H9 (cell line): ENCODE measurements at regions not wholly inside any gene's neighbourhood (a gene's known extent, or its start where the extent isn't known, plus 50 kb on each side); places are given as distances from the start of the nearest gene placed in this dataset.

Experiments
- DNase-seq: peaks from one replicate; pipeline ENCODE4 v3.0.0-alpha.2; 2017
- H2AFZ ChIP-seq: one replicate; pipeline ENCODE4 v1.6.1; 2013; ENCODE audit warnings: mild to moderate bottlenecking, low read length, control low read depth, moderate library complexity
- H2AK5ac ChIP-seq: 2 replicates; pipeline ENCODE4 v1.6.1; 2013; ENCODE audit warnings: low read length, control low read depth, mixed read lengths; ENCODE audit not compliant: insufficient read length
- H2BK120ac ChIP-seq: one replicate; pipeline ENCODE4 v1.6.1; 2013; ENCODE audit warnings: low read depth, mild to moderate bottlenecking, low read length, control low read depth, inconsistent platforms; ENCODE audit not compliant: poor library complexity, severe bottlenecking
- H2BK12ac ChIP-seq: 2 replicates; pipeline ENCODE4 v1.6.1; 2013; ENCODE audit warnings: low read length, control low read depth, mixed read lengths, low read depth; ENCODE audit not compliant: insufficient read length
- H2BK15ac ChIP-seq: 2 replicates; pipeline ENCODE4 v1.6.1; 2013; ENCODE audit warnings: low read depth, low read length, control low read depth
- H2BK20ac ChIP-seq: one replicate; pipeline ENCODE4 v1.6.1; 2013; ENCODE audit warnings: low read depth, mild to moderate bottlenecking, low read length, control low read depth, inconsistent platforms; ENCODE audit not compliant: poor library complexity, severe bottlenecking
- H2BK5ac ChIP-seq: 2 replicates; pipeline ENCODE4 v1.6.1; 2013; ENCODE audit warnings: low read length, control low read depth, mixed read lengths; ENCODE audit not compliant: insufficient read length
- H3K14ac ChIP-seq: 2 replicates; pipeline ENCODE4 v1.6.1; 2013; ENCODE audit warnings: low read length, control low read depth; ENCODE audit not compliant: insufficient read depth
- H3K18ac ChIP-seq: 2 replicates; pipeline ENCODE4 v1.6.1; 2013; ENCODE audit warnings: low read depth, mild to moderate bottlenecking, mixed read lengths, low read length, control low read depth; ENCODE audit not compliant: insufficient read length
- H3K23ac ChIP-seq: 2 replicates; pipeline ENCODE4 v1.6.1; 2013; ENCODE audit warnings: low read length, control low read depth, mixed read lengths, low read depth; ENCODE audit not compliant: insufficient read length
- H3K23me2 ChIP-seq: 2 replicates; pipeline ENCODE4 v1.6.1; 2013; ENCODE audit warnings: low read depth, mild to moderate bottlenecking, mixed read lengths, low read length, control low read depth; ENCODE audit not compliant: insufficient read length, poor library complexity, severe bottlenecking
- H3K27ac ChIP-seq: 2 replicates; pipeline ENCODE4 v1.5.1; 2013; ENCODE audit warnings: low read length, control low read depth, mixed read lengths, low read depth; ENCODE audit not compliant: insufficient read length
- H3K27me3 ChIP-seq: 2 replicates; pipeline ENCODE4 v1.6.1; 2013; ENCODE audit warnings: low read length, control low read depth, inconsistent platforms; ENCODE audit not compliant: insufficient read depth
- H3K4ac ChIP-seq: 2 replicates; pipeline ENCODE4 v1.6.1; 2013; ENCODE audit warnings: low read depth, mild to moderate bottlenecking, control low read depth, inconsistent platforms, low read length, moderate library complexity
- H3K4me1 ChIP-seq: 2 replicates; pipeline ENCODE4 v1.6.1; 2013; ENCODE audit warnings: low read length, control low read depth, inconsistent platforms; ENCODE audit not compliant: insufficient read depth
- H3K4me2 ChIP-seq: 2 replicates; pipeline ENCODE4 v1.6.1; 2013; ENCODE audit warnings: low read length, control low read depth, mixed read lengths; ENCODE audit not compliant: insufficient read length, insufficient read depth
- H3K56ac ChIP-seq: 2 replicates; pipeline ENCODE4 v1.6.1; 2013; ENCODE audit warnings: low read depth, mild to moderate bottlenecking, mixed read lengths, low read length, control low read depth; ENCODE audit not compliant: insufficient read length
- H3K79me1 ChIP-seq: 2 replicates; pipeline ENCODE4 v1.6.1; 2013; ENCODE audit warnings: low read depth, mild to moderate bottlenecking, moderate library complexity, low read length, control low read depth, inconsistent platforms; ENCODE audit not compliant: insufficient read depth, poor library complexity, severe bottlenecking
- H3K79me2 ChIP-seq: 2 replicates; pipeline ENCODE4 v1.6.1; 2013; ENCODE audit warnings: low read length, control low read depth, inconsistent platforms; ENCODE audit not compliant: insufficient read depth
- H3K9ac ChIP-seq: 2 replicates; pipeline ENCODE4 v1.6.1; 2013; ENCODE audit warnings: low read length, control low read depth, mixed read lengths; ENCODE audit not compliant: insufficient read length; ENCODE audit errors: extremely low read depth
- H3K9me3 ChIP-seq: one replicate; pipeline ENCODE4 v1.6.1; 2013; ENCODE audit warnings: low read depth, low read length, inconsistent platforms; ENCODE audit not compliant: control insufficient read depth
- H3T11ph ChIP-seq: one replicate; pipeline ENCODE4 v1.6.1; 2013; ENCODE audit warnings: mild to moderate bottlenecking, low read length, control low read depth, inconsistent platforms
- H4K20me1 ChIP-seq: one replicate; pipeline ENCODE4 v1.6.1; 2013; ENCODE audit not compliant: control insufficient read depth, insufficient read length, insufficient read depth
- H4K5ac ChIP-seq: 2 replicates; pipeline ENCODE4 v1.6.1; 2013; ENCODE audit warnings: low read depth, mild to moderate bottlenecking, mixed read lengths, low read length, control low read depth; ENCODE audit not compliant: insufficient read length
- H4K8ac ChIP-seq: replicated peaks from 2 replicates; pipeline ENCODE4 v1.6.1; 2013; ENCODE audit warnings: low read length, control low read depth, mixed read lengths, low read depth; ENCODE audit not compliant: insufficient read length
- H4K91ac ChIP-seq: 2 replicates; pipeline ENCODE4 v1.6.1; 2013; ENCODE audit warnings: low read depth, mild to moderate bottlenecking, moderate library complexity, mixed read lengths, low read length, control low read depth; ENCODE audit not compliant: insufficient read length
- H3K27ac Mint-ChIP-seq, 3 experiments: 2 replicates in 2 of 3; 3 replicates in 1 of 3; pipeline ENCODE4 v1.8.0; 2020 to 2021; ENCODE audit warnings: mixed read lengths in 3 of 3, mild to moderate bottlenecking in 1 of 3, moderate library complexity in 1 of 3
- H3K27me3 Mint-ChIP-seq: 2 replicates; pipeline ENCODE4 v1.8.0; 2021; ENCODE audit warnings: low read depth, mild to moderate bottlenecking, moderate library complexity, mixed read lengths
- H3K36me3 Mint-ChIP-seq, 3 experiments: 2 replicates in 2 of 3; 3 replicates in 1 of 3; pipeline ENCODE4 v1.8.0; 2020 to 2021; ENCODE audit warnings: low read depth in 3 of 3, mixed read lengths in 3 of 3; ENCODE audit not compliant: insufficient read depth in 1 of 3
- H3K4me1 Mint-ChIP-seq, 2 experiments: 2 replicates each; pipeline ENCODE4 v1.8.0; 2020; ENCODE audit warnings: mixed read lengths in 2 of 2
- H3K4me3 Mint-ChIP-seq, 2 experiments: 2 replicates in 1 of 2; 3 replicates in 1 of 2; pipeline ENCODE4 v1.8.0; 2020 to 2021; ENCODE audit warnings: mild to moderate bottlenecking in 2 of 2, mixed read lengths in 2 of 2, moderate library complexity in 1 of 2
- H3K9me3 Mint-ChIP-seq, 2 experiments: 2 replicates in 1 of 2; 3 replicates in 1 of 2; pipeline ENCODE4 v1.8.0; 2020; ENCODE audit warnings: mild to moderate bottlenecking in 2 of 2, mixed read lengths in 2 of 2, moderate library complexity in 1 of 2
- WGBS: extraction: QIAGEN DNeasy Blood & Tissue Kit; methylation state at CpG from one replicate; pipeline ENCODE4 v1.1.7; 2013; ENCODE audit warnings: missing lambda C conversion rate, low lambda C conversion rate, mixed read lengths; ENCODE audit not compliant: insufficient read length; ENCODE audit errors: extremely low coverage; 5-methylcytosine and 5-hydroxymethylcytosine counted together
- TF ChIP-seq, protein P1 (sequence below): fragments of 200-600 bp; sonication (generic); conservative IDR thresholded peaks from 3 replicates; pipeline ENCODE4 v1.8.0; 2021; ENCODE audit warnings: antibody characterized with exemption, mild to moderate bottlenecking

GRCh38 chr15:99819981-99820718 is 86.9 kb upstream of the LYSMD4 start:
- Histone ChIP-seq H2BK15ac (no peak overlapping the region), H2BK12ac (no peak overlapping the region), H3K4me1 (no peaks in the 10 kb centered on the region), H2BK5ac (no peak overlapping the region), H4K5ac (no peak overlapping the region), H3K9me3 (no peaks in the 10 kb centered on the region), H3T11ph (no peak overlapping the region), H3K23me2 (no peaks in the 10 kb centered on the region), H3K27me3 (no peaks in the 10 kb centered on the region), H3K18ac (no peak overlapping the region), H3K4ac (no peak overlapping the region), H4K8ac (no peak overlapping the region), H2AK5ac (no peak overlapping the region), H3K27ac (no peak overlapping the region), H3K79me2 (no peaks in the 10 kb centered on the region), H2BK120ac (no peak overlapping the region), H3K79me1 (no peaks in the 10 kb centered on the region), H3K14ac (no peak overlapping the region), H4K91ac (no peak overlapping the region), H2AFZ (no peak overlapping the region), H2BK20ac (no peak overlapping the region), H3K4me2 (no peak overlapping the region), H3K56ac (no peak overlapping the region), H3K9ac (no peak overlapping the region), H4K20me1 (no peaks in the 10 kb centered on the region), H3K23ac (no peak overlapping the region)
- Mint-ChIP-seq H3K36me3 (no peaks in the 10 kb centered on the region), H3K27me3 (no peaks in the 10 kb centered on the region), H3K27ac (no peak overlapping the region), H3K4me1 (no peaks in the 10 kb centered on the region), H3K4me3 (no peak overlapping the region), H3K9me3 (no peaks in the 10 kb centered on the region)
- WGBS: no CpG with 5 or more reads among the region's 2 CpGs
- TF ChIP-seq, protein P1, sequence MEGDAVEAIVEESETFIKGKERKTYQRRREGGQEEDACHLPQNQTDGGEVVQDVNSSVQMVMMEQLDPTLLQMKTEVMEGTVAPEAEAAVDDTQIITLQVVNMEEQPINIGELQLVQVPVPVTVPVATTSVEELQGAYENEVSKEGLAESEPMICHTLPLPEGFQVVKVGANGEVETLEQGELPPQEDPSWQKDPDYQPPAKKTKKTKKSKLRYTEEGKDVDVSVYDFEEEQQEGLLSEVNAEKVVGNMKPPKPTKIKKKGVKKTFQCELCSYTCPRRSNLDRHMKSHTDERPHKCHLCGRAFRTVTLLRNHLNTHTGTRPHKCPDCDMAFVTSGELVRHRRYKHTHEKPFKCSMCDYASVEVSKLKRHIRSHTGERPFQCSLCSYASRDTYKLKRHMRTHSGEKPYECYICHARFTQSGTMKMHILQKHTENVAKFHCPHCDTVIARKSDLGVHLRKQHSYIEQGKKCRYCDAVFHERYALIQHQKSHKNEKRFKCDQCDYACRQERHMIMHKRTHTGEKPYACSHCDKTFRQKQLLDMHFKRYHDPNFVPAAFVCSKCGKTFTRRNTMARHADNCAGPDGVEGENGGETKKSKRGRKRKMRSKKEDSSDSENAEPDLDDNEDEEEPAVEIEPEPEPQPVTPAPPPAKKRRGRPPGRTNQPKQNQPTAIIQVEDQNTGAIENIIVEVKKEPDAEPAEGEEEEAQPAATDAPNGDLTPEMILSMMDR: no peak
- no peak for DNase-seq
